MM.1S (cell line): ENCODE measurements at regions not wholly inside any gene's neighbourhood (a gene's known extent, or its start where the extent isn't known, plus 50 kb on each side); places are given as distances from the start of the nearest gene placed in this dataset.

Source experiments
- CTCF ChIP-seq: fragments of 300-600 bp; sonication (generic); IDR thresholded peaks from 2 replicates; pipeline ENCODE4 v1.5.1; 2016; ENCODE audit warnings: antibody characterized with exemption, low read length, mixed read lengths
- EZH2 ChIP-seq: fragments of 300-600 bp; sonication (generic); optimal IDR thresholded peaks from 2 replicates; pipeline ENCODE3; 2017; ENCODE audit warnings: low read depth, mild to moderate bottlenecking, antibody characterized with exemption, low read length, mixed read lengths

GRCh38 chr2:155675920-155676319 lies 656.6 kb downstream of the NR4A2 start:
- no peak for TF ChIP-seq EZH2
- no peak for TF ChIP-seq CTCF
